IMR-90 (cell line): ENCODE measurements at regions not wholly inside any gene's neighbourhood (a gene's known extent, or its start where the extent isn't known, plus 50 kb on each side); places are given as distances from the start of the nearest gene placed in this dataset.

Source experiments
- ATAC-seq: fragments of 200-7000 bp; cut with Tn5 transposase; 2 replicates; pipeline ENCODE4 v1.9.1; 2020; ENCODE audit warnings: low read depth, mild to moderate bottlenecking, moderate library complexity
- BruUV-seq: library from RNA; stranded (reverse); fragments of 400-500 nt; replicated peaks from 2 replicates; lab custom pipeline; 2021; lab: Mats Ljungman, UMichigan
- CTCF ChIA-PET: fragments of 300-600 bp; formaldehyde crosslinking; extraction: SDS; loops from one replicate; lab custom pipeline; 2021; ENCODE audit warnings: antibody characterized with exemption; lab: Yijun Ruan, JAX
- POLR2A ChIA-PET: fragments of 300-600 bp; sonication (Branson Sonifier 250); formaldehyde crosslinking; loops from one replicate; lab custom pipeline; 2022; ENCODE audit warnings: antibody characterized with exemption; ENCODE audit not compliant: unreplicated experiment; lab: Charles Lee
- DNase-seq: peaks from one replicate; pipeline ENCODE4 v3.0.0; 2013
- H2AFZ ChIP-seq: replicated peaks from 2 replicates; pipeline ENCODE3; 2013; ENCODE audit warnings: low read length, mild to moderate bottlenecking; ENCODE audit not compliant: poor library complexity
- H2AK5ac ChIP-seq: 2 replicates; pipeline ENCODE4 v1.6.1; 2013; ENCODE audit warnings: low read depth, low read length, inconsistent platforms
- H2AK9ac ChIP-seq: replicated peaks from 2 replicates; pipeline ENCODE3; 2013; ENCODE audit warnings: mild to moderate bottlenecking, low read depth, low read length, moderate library complexity; ENCODE audit not compliant: poor library complexity
- H2BK120ac ChIP-seq: 2 replicates; pipeline ENCODE4 v1.6.1; 2013; ENCODE audit warnings: low read depth, low read length, inconsistent platforms
- H2BK15ac ChIP-seq: 3 replicates; pipeline ENCODE4 v1.6.1; 2013; ENCODE audit warnings: low read depth, low read length, inconsistent platforms
- H2BK20ac ChIP-seq: 2 replicates; pipeline ENCODE4 v1.6.1; 2013; ENCODE audit warnings: low read depth, mild to moderate bottlenecking, inconsistent platforms, low read length, moderate library complexity
- H2BK5ac ChIP-seq: 2 replicates; pipeline ENCODE4 v1.6.1; 2013; ENCODE audit warnings: mild to moderate bottlenecking, low read depth, low read length, inconsistent platforms; ENCODE audit not compliant: poor library complexity, severe bottlenecking
- H3K14ac ChIP-seq: replicated peaks from 2 replicates; pipeline ENCODE4 v1.6.1; 2013; ENCODE audit warnings: low read depth, low read length, inconsistent platforms
- H3K18ac ChIP-seq: 2 replicates; pipeline ENCODE4 v1.6.1; 2013; ENCODE audit warnings: low read depth, low read length, control low read depth
- H3K23ac ChIP-seq: 2 replicates; pipeline ENCODE4 v1.6.1; 2013; ENCODE audit warnings: low read depth, low read length, inconsistent platforms
- H3K27ac ChIP-seq: 2 replicates; pipeline ENCODE4 v1.5.1; 2013; ENCODE audit warnings: mild to moderate bottlenecking, control low read depth, low read length; ENCODE audit not compliant: insufficient read depth
- H3K27me3 ChIP-seq: 2 replicates; pipeline ENCODE4 v1.6.1; 2013; ENCODE audit warnings: low read length; ENCODE audit not compliant: control insufficient read depth, insufficient read depth
- H3K36me3 ChIP-seq: 2 replicates; pipeline ENCODE4 v1.6.1; 2013; ENCODE audit warnings: low read length, mixed read lengths; ENCODE audit not compliant: control insufficient read depth, insufficient read depth
- H3K4ac ChIP-seq: 2 replicates; pipeline ENCODE4 v1.6.1; 2013; ENCODE audit warnings: low read depth, low read length, inconsistent platforms
- H3K4me1 ChIP-seq: 2 replicates; pipeline ENCODE4 v1.6.1; 2013; ENCODE audit warnings: low read length, mixed read lengths; ENCODE audit not compliant: control insufficient read depth, insufficient read depth
- H3K4me2 ChIP-seq: 2 replicates; pipeline ENCODE4 v1.6.1; 2013; ENCODE audit warnings: low read depth, mild to moderate bottlenecking, control low read depth, low read length, moderate library complexity
- H3K4me3 ChIP-seq: 2 replicates; pipeline ENCODE4 v1.5.1; 2013; ENCODE audit warnings: low read depth, mild to moderate bottlenecking, control low read depth, low read length, moderate library complexity; ENCODE audit not compliant: insufficient read depth
- H3K56ac ChIP-seq: 2 replicates; pipeline ENCODE4 v1.6.1; 2013; ENCODE audit warnings: low read length, inconsistent platforms; ENCODE audit not compliant: insufficient read depth; ENCODE audit errors: extremely low read depth
- H3K79me1 ChIP-seq, 2 experiments: 2 replicates each; pipeline ENCODE4 v1.6.1; 2013; ENCODE audit warnings: low read length in 2 of 2, inconsistent platforms in 1 of 2, low read depth in 1 of 2
- H3K9ac ChIP-seq: 2 replicates; pipeline ENCODE4 v1.6.1; 2013; ENCODE audit warnings: low read depth, low read length, control low read depth
- H3K9me1 ChIP-seq: 2 replicates; pipeline ENCODE4 v1.6.1; 2013; ENCODE audit warnings: low read length, inconsistent platforms; ENCODE audit not compliant: insufficient read depth
- H3K9me3 ChIP-seq: 2 replicates; pipeline ENCODE4 v1.6.1; 2013; ENCODE audit warnings: low read length; ENCODE audit not compliant: control insufficient read depth, insufficient read depth
- H4K20me1 ChIP-seq: 2 replicates; pipeline ENCODE4 v1.6.1; 2013; ENCODE audit warnings: low read length, inconsistent platforms; ENCODE audit not compliant: insufficient read depth
- H4K5ac ChIP-seq: 2 replicates; pipeline ENCODE4 v1.6.1; 2013; ENCODE audit warnings: mild to moderate bottlenecking, low read depth, low read length, control low read depth
- H4K8ac ChIP-seq, 2 experiments: 2 replicates each; pipeline ENCODE4 v1.6.1; 2013; ENCODE audit warnings: low read depth in 2 of 2, low read length in 2 of 2, control low read depth in 1 of 2, inconsistent platforms in 1 of 2
- H4K91ac ChIP-seq: 2 replicates; pipeline ENCODE4 v1.6.1; 2013; ENCODE audit warnings: low read depth, low read length, inconsistent platforms; ENCODE audit not compliant: insufficient read depth
- BHLHE40 ChIP-seq: fragments of 150-350 bp; IDR thresholded peaks from 2 replicates; pipeline ENCODE4 v1.6.1; 2016; ENCODE audit warnings: mild to moderate bottlenecking, low read depth, low read length
- FOS ChIP-seq: fragments of 150-350 bp; IDR thresholded peaks from 2 replicates; pipeline ENCODE4 v1.6.1; 2016; ENCODE audit warnings: low read depth, low read length
- MXI1 ChIP-seq: IDR thresholded peaks from 2 replicates; pipeline ENCODE4 v1.6.1; 2012; ENCODE audit warnings: low read depth, mild to moderate bottlenecking, low read length, moderate library complexity, borderline replicate concordance
- RFX5 ChIP-seq: IDR thresholded peaks from 2 replicates; pipeline ENCODE4 v1.8.0; 2012; ENCODE audit warnings: low read depth, mild to moderate bottlenecking, low read length, moderate library complexity
- SMC3 ChIP-seq: fragments of 150-350 bp; IDR thresholded peaks from 2 replicates; pipeline ENCODE4 v1.6.1; 2016; ENCODE audit warnings: low read depth, mild to moderate bottlenecking, antibody characterized with exemption, low read length, moderate library complexity
- WGBS, 2 experiments: methylation state at CpG; one replicate each; pipeline versions ENCODE4 v1.1.5 to v1.1.7; 2013; ENCODE audit warnings: missing lambda C conversion rate in 2 of 2; ENCODE audit not compliant: insufficient read length in 1 of 2; ENCODE audit errors: extremely low coverage in 2 of 2; 5-methylcytosine and 5-hydroxymethylcytosine counted together
- dilution Hi-C: fragments of 300-500 bp; cut with HindIII; formaldehyde crosslinking; loops from one replicate; pipeline ENCODE4 v1.14.3; 2018; ENCODE audit warnings: low sequenced_read_pairs; ENCODE audit not compliant: unreplicated experiment
- in situ Hi-C: fragments of 300-500 bp; cut with MboI; formaldehyde crosslinking; loops from 3 replicates; pipeline ENCODE4 v1.14.3; 2019; ENCODE audit warnings: low sequenced_read_pairs, inconsistent platforms, mixed read lengths
- intact Hi-C: fragments of 100-400 bp; cut with micrococcal nuclease; formaldehyde crosslinking; loops from 2 replicates; pipeline ENCODE4 v1.10.0; 2022
- TF ChIP-seq, protein P1 (sequence below): fragments of 150-350 bp; IDR thresholded peaks from 2 replicates; pipeline ENCODE4 v1.6.1; 2016; ENCODE audit warnings: low read depth, mild to moderate bottlenecking, low read length, moderate library complexity, borderline replicate concordance
- TF ChIP-seq, protein P2 (sequence below): fragments of 150-350 bp; IDR thresholded peaks from 2 replicates; pipeline ENCODE4 v1.6.1; 2017; ENCODE audit warnings: mild to moderate bottlenecking, antibody characterized with exemption, low read length, low read depth

DNA sequence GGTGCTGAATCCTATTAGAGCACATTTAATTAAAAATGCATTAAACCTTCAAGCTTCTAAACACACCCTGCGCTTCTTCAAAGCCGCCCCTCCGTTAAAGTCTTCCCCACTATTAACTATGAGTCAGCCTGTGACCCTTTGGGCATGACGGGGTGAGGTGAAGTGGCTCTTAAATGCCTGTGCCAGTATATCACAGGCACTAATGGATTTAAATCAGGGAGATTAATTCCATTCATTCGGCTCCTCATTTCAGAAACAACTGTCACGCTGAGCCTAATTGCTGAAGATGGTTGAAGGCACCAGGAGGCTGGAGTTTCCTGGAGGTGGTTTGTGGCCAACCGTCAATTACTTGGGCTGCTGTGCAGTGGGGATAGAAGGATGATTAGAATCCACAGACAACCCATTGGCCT lies 192.6 kb upstream of the MSX2 start:
- Histone ChIP-seq H3K56ac (peak overlapping the region; percentile 86), H3K9me3 (no peaks in the 10 kb centered on the region), H3K79me1 (no peaks in the 10 kb centered on the region), H2BK20ac (peak overlapping the region; percentile 98), H3K27me3 (no peaks in the 10 kb centered on the region), H3K4me2 (no peak overlapping the region), H4K5ac (peak overlapping the region; percentile 91), H4K91ac (peak overlapping the region; percentile 97), H2AK9ac (peak overlapping the region; percentile 84), H3K14ac (peak overlapping the region; percentile 92), H2BK5ac (peak overlapping the region; percentile 91), H2AFZ (peak overlapping the region; percentile 68), H3K36me3 (no peaks in the 10 kb centered on the region), H2AK5ac (peak overlapping the region; percentile 91), H4K8ac (peak overlapping the region; percentile 83 to 97), H3K18ac (peak overlapping the region; percentile 95), H2BK120ac (peak overlapping the region; percentile 98), H2BK15ac (peak overlapping the region; percentile 97), H3K9me1 (peaks cover 18% of the 10 kb centered on the region), H3K4me1 (peaks cover 32% of the 10 kb centered on the region), H3K4ac (peak overlapping the region; percentile 93), H3K9ac (no peak overlapping the region), H3K4me3 (no peak overlapping the region), H3K23ac (peak overlapping the region; percentile 75), H4K20me1 (no peaks in the 10 kb centered on the region), H3K27ac (peak overlapping the region; percentile 93)
- TF ChIP-seq SMC3 (no peak), FOS (no peak), RFX5 (no peak), BHLHE40 (no peak), MXI1 (no peak)
- TF ChIP-seq, protein P1, sequence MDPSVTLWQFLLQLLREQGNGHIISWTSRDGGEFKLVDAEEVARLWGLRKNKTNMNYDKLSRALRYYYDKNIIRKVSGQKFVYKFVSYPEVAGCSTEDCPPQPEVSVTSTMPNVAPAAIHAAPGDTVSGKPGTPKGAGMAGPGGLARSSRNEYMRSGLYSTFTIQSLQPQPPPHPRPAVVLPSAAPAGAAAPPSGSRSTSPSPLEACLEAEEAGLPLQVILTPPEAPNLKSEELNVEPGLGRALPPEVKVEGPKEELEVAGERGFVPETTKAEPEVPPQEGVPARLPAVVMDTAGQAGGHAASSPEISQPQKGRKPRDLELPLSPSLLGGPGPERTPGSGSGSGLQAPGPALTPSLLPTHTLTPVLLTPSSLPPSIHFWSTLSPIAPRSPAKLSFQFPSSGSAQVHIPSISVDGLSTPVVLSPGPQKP = no peak
- TF ChIP-seq, protein P2, sequence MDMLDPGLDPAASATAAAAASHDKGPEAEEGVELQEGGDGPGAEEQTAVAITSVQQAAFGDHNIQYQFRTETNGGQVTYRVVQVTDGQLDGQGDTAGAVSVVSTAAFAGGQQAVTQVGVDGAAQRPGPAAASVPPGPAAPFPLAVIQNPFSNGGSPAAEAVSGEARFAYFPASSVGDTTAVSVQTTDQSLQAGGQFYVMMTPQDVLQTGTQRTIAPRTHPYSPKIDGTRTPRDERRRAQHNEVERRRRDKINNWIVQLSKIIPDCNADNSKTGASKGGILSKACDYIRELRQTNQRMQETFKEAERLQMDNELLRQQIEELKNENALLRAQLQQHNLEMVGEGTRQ = no peak
- BruUV-seq = no TSS peak
- ChIA-PET POLR2A (interaction anchor here (0.6 kb wide), 1 partner anchor 28 kb away, joined by 3 read pairs; no protein-coding TSS in a partner anchor), CTCF (no interaction called here)
- ATAC-seq = no peak
- dilution Hi-C loops = no loop called here
- no CpG with 5 or more reads among the region's 7 CpGs for WGBS, 2 experiments
- no peak for DNase-seq
- intact Hi-C loops = loop anchor here (2.0 to 5.0 kb wide), 4 partner anchors 27 to 261 kb away; no protein-coding TSS in a partner anchor
- in situ Hi-C loops = no loop called here
